PFSK-1 (cell line): ENCODE measurements at regions not wholly inside any gene's neighbourhood (a gene's known extent, or its start where the extent isn't known, plus 50 kb on each side); places are given as distances from the start of the nearest gene placed in this dataset.

Experiments used
- FOXP2 ChIP-seq: optimal IDR thresholded peaks from 2 replicates; pipeline ENCODE3; 2011; ENCODE audit warnings: borderline replicate concordance, control low read depth, inconsistent platforms; ENCODE audit not compliant: insufficient read depth; ENCODE audit errors: extremely low read length, extremely low read depth
- POLR2AphosphoS5 ChIP-seq: IDR thresholded peaks from 2 replicates; pipeline ENCODE4 v1.6.1; 2012; ENCODE audit warnings: low read depth, mild to moderate bottlenecking, control low read depth, low read length, moderate library complexity
- TAF1 ChIP-seq: IDR thresholded peaks from 2 replicates; pipeline ENCODE4 v1.6.1; 2012; ENCODE audit warnings: low read length, control low read depth, borderline replicate concordance; ENCODE audit not compliant: insufficient read depth
- TF ChIP-seq, protein P1 (sequence below), 2 experiments: IDR thresholded peaks; 2 replicates each; pipeline versions ENCODE4 v1.6.1 to v1.8.0; 2011 to 2012; ENCODE audit warnings: low read depth in 2 of 2, low read length in 2 of 2, control low read depth in 1 of 2, inconsistent platforms in 1 of 2, mild to moderate bottlenecking in 1 of 2, moderate library complexity in 1 of 2; ENCODE audit not compliant: insufficient read depth in 1 of 2

DNA sequence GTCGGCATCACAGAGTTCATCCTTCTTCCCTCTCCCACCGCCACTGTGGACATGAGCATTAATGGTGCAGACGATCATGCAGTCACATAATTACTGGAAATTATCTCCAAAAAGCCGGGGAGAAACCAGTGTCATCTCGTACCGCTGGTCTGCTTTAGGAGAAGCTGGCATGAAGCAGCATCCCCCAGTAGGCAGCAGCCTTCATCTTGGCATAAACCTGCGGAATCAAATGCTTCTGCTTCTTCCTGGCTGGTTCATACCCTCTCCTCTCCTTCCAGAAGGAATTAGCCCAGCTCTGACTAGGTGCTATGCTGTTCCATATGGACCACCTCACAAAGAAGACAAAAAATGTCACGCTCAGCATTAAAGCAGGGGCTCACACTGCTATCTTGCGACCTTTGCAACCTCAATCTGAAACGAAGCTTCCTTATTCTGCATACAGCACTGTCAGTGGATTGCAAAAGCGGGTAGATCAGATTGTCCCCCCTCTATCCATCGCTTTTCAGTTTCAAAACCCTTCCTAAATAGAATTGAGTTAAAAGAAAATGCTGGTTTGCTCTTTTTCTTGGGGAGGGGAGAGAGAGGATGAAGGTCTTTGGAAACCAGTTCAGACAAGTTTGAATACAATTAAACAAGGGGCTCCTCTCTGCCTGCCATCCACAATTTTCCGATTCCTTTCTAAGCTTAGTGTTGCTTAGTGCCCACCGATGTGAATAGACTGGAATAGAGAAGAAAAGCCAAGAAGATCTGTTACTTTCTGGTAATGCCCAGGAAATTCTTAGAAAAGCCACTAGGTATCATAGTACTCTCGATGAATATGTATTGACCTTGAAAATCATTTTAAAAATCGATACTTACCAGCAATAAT lies 212.1 kb upstream of the ZNF521 start:
- TF ChIP-seq POLR2AphosphoS5, result no peak
- TF ChIP-seq, protein P1, sequence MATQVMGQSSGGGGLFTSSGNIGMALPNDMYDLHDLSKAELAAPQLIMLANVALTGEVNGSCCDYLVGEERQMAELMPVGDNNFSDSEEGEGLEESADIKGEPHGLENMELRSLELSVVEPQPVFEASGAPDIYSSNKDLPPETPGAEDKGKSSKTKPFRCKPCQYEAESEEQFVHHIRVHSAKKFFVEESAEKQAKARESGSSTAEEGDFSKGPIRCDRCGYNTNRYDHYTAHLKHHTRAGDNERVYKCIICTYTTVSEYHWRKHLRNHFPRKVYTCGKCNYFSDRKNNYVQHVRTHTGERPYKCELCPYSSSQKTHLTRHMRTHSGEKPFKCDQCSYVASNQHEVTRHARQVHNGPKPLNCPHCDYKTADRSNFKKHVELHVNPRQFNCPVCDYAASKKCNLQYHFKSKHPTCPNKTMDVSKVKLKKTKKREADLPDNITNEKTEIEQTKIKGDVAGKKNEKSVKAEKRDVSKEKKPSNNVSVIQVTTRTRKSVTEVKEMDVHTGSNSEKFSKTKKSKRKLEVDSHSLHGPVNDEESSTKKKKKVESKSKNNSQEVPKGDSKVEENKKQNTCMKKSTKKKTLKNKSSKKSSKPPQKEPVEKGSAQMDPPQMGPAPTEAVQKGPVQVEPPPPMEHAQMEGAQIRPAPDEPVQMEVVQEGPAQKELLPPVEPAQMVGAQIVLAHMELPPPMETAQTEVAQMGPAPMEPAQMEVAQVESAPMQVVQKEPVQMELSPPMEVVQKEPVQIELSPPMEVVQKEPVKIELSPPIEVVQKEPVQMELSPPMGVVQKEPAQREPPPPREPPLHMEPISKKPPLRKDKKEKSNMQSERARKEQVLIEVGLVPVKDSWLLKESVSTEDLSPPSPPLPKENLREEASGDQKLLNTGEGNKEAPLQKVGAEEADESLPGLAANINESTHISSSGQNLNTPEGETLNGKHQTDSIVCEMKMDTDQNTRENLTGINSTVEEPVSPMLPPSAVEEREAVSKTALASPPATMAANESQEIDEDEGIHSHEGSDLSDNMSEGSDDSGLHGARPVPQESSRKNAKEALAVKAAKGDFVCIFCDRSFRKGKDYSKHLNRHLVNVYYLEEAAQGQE (IDR thresholded peaks at IDR 0.05; ENCODE audit: insufficient read depth in 1 of 2, low read depth in 2 of 2, low read length in 2 of 2), result no peak
- no peak for TF ChIP-seq FOXP2
- TF ChIP-seq TAF1, result no peak
